HL-60 (cell line): ENCODE measurements at regions not wholly inside any gene's neighbourhood (a gene's known extent, or its start where the extent isn't known, plus 50 kb on each side); places are given as distances from the start of the nearest gene placed in this dataset.

Source experiments
- GABPA ChIP-seq: IDR thresholded peaks from 2 replicates; pipeline ENCODE4 v1.6.1; 2012; ENCODE audit warnings: low read depth
- POLR2AphosphoS5 ChIP-seq: IDR thresholded peaks from 2 replicates; pipeline ENCODE4 v1.6.1; 2012; ENCODE audit warnings: low read depth
- SPI1 ChIP-seq: IDR thresholded peaks from 2 replicates; pipeline ENCODE4 v1.6.1; 2012; ENCODE audit warnings: low read depth, mild to moderate bottlenecking, borderline replicate concordance
- TF ChIP-seq, protein P1 (sequence below): IDR thresholded peaks from one replicate; pipeline ENCODE4 v1.5.1; 2011; ENCODE audit warnings: low read length, control low read depth, inconsistent platforms; ENCODE audit not compliant: insufficient read depth
- TF ChIP-seq, protein P2 (sequence below): IDR thresholded peaks from 2 replicates; pipeline ENCODE4 v1.6.1; 2012; ENCODE audit warnings: low read depth; ENCODE audit not compliant: insufficient replicate concordance

DNA sequence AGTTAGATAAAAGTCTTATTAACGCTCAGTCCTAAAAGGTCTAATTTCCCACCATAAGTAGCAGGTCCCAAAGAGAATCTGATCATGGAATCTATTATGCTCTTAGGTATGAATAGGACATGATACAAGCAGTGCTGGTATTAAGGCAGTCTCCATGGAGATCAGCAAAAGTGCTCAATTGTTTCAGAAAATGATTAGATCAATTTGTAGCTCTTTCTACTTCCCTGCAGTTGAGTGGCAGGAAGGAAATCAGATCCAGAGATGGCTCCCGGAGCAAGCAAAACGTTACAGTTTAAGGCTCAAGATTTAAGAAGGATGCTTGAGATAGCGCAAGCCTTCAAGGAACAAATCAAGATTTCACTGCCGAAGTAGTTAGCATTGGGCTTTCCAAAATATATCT lies 205.7 kb downstream of the DRD1 start:
- TF ChIP-seq, protein P1, sequence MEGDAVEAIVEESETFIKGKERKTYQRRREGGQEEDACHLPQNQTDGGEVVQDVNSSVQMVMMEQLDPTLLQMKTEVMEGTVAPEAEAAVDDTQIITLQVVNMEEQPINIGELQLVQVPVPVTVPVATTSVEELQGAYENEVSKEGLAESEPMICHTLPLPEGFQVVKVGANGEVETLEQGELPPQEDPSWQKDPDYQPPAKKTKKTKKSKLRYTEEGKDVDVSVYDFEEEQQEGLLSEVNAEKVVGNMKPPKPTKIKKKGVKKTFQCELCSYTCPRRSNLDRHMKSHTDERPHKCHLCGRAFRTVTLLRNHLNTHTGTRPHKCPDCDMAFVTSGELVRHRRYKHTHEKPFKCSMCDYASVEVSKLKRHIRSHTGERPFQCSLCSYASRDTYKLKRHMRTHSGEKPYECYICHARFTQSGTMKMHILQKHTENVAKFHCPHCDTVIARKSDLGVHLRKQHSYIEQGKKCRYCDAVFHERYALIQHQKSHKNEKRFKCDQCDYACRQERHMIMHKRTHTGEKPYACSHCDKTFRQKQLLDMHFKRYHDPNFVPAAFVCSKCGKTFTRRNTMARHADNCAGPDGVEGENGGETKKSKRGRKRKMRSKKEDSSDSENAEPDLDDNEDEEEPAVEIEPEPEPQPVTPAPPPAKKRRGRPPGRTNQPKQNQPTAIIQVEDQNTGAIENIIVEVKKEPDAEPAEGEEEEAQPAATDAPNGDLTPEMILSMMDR: no peak
- TF ChIP-seq POLR2AphosphoS5 (no peak), GABPA (no peak), SPI1 (no peak)
- TF ChIP-seq, protein P2, sequence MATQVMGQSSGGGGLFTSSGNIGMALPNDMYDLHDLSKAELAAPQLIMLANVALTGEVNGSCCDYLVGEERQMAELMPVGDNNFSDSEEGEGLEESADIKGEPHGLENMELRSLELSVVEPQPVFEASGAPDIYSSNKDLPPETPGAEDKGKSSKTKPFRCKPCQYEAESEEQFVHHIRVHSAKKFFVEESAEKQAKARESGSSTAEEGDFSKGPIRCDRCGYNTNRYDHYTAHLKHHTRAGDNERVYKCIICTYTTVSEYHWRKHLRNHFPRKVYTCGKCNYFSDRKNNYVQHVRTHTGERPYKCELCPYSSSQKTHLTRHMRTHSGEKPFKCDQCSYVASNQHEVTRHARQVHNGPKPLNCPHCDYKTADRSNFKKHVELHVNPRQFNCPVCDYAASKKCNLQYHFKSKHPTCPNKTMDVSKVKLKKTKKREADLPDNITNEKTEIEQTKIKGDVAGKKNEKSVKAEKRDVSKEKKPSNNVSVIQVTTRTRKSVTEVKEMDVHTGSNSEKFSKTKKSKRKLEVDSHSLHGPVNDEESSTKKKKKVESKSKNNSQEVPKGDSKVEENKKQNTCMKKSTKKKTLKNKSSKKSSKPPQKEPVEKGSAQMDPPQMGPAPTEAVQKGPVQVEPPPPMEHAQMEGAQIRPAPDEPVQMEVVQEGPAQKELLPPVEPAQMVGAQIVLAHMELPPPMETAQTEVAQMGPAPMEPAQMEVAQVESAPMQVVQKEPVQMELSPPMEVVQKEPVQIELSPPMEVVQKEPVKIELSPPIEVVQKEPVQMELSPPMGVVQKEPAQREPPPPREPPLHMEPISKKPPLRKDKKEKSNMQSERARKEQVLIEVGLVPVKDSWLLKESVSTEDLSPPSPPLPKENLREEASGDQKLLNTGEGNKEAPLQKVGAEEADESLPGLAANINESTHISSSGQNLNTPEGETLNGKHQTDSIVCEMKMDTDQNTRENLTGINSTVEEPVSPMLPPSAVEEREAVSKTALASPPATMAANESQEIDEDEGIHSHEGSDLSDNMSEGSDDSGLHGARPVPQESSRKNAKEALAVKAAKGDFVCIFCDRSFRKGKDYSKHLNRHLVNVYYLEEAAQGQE: no peak
